ENCODE measurements at regions not wholly inside any gene's neighbourhood (a gene's known extent, or its start where the extent isn't known, plus 50 kb on each side); places are given as distances from the start of the nearest gene placed in this dataset.
"Not testable (repeated sequence)": the region's sequence is repeated elsewhere in the genome, so short reads cannot be mapped to it uniquely, and the experiment has no call there.

GRCh38 chr6:16882230-16882629, 121.0 kb upstream of the ATXN1 start:
- no peak for DNase-seq (ENCODE audit: insufficient read length, low spot score)
- no peak for FAIRE-seq
- no peak for TF ChIP-seq CTCF (IDR thresholded peaks at IDR 0.05; ENCODE audit: insufficient read depth, missing control alignments)

GRCh38 chr6:16876852-16877251, 115.6 kb upstream of the ATXN1 start:
- not testable (repeated sequence) for FAIRE-seq

GRCh38 chr6:16876201-16876600, 114.9 kb upstream of the ATXN1 start:
- DNase-seq (ENCODE audit: insufficient read length, low spot score), result no peak
- no peak for FAIRE-seq
- TF ChIP-seq CTCF (IDR thresholded peaks at IDR 0.05; ENCODE audit: insufficient read depth, missing control alignments), result no peak

More at GRCh38 chr6:16876852-16877251, 115.6 kb upstream of the ATXN1 start:
- DNase-seq (ENCODE audit: insufficient read length, low spot score), result not testable (repeated sequence)

- FAIRE-seq, result no peak
- no peak for DNase-seq (ENCODE audit: insufficient read length, low spot score)
- TF ChIP-seq CTCF (IDR thresholded peaks at IDR 0.05; ENCODE audit: insufficient read depth, missing control alignments), result no peak
Observed at GRCh38 chr6:16873698-16874097, 112.4 kb upstream of the ATXN1 start.

- no peak for TF ChIP-seq CTCF (IDR thresholded peaks at IDR 0.05; ENCODE audit: insufficient read depth, missing control alignments)
- FAIRE-seq (no peak), DNase-seq (ENCODE audit: insufficient read length, low spot score) (no peak)
Observed at GRCh38 chr6:16872543-16873235, 111.4 kb upstream of the ATXN1 start.

GRCh38 chr6:16871047-16871446, 109.8 kb upstream of the ATXN1 start:
- FAIRE-seq, result no peak
- no peak for TF ChIP-seq CTCF (IDR thresholded peaks at IDR 0.05; ENCODE audit: insufficient read depth, missing control alignments)
- DNase-seq (ENCODE audit: insufficient read length, low spot score), result no peak

- FAIRE-seq, result no peak
- no peak for DNase-seq (ENCODE audit: insufficient read length, low spot score)
- TF ChIP-seq CTCF (IDR thresholded peaks at IDR 0.05; ENCODE audit: insufficient read depth, missing control alignments), result no peak
Observed at GRCh38 chr6:16868968-16869367, 107.7 kb upstream of the ATXN1 start.

All from D721Med (cell line).